ACC112 (cell line): ENCODE measurements at regions not wholly inside any gene's neighbourhood (a gene's known extent, or its start where the extent isn't known, plus 50 kb on each side); places are given as distances from the start of the nearest gene placed in this dataset.
A peak's percentile ranks its signal among the peaks of the same experiment; 100 is the strongest.

Source experiments
- H2AFZ ChIP-seq: fragments of 200-600 bp; sonication (generic); one replicate; pipeline ENCODE4 v1.6.0; 2017; ENCODE audit warnings: antibody characterized with exemption, low read length; ENCODE audit not compliant: unreplicated experiment
- H3K27ac ChIP-seq: fragments of 200-600 bp; sonication (generic); 2 replicates; pipeline ENCODE4 v1.5.1; 2014; ENCODE audit warnings: low read depth, mild to moderate bottlenecking, antibody characterized with exemption, low read length, moderate library complexity
- H3K27me3 ChIP-seq: fragments of 200-600 bp; sonication (generic); 2 replicates; pipeline ENCODE4 v1.6.1; 2014; ENCODE audit warnings: mild to moderate bottlenecking, antibody characterized with exemption, low read length, moderate library complexity, mixed read lengths; ENCODE audit not compliant: insufficient read depth
- H3K36me3 ChIP-seq: fragments of 200-600 bp; sonication (generic); 2 replicates; pipeline ENCODE4 v1.6.1; 2016; ENCODE audit warnings: mild to moderate bottlenecking, antibody characterized with exemption, low read length, moderate library complexity, mixed read lengths; ENCODE audit not compliant: insufficient read depth
- H3K4me1 ChIP-seq: fragments of 200-600 bp; sonication (generic); one replicate; pipeline ENCODE4 v1.6.1; 2016; ENCODE audit warnings: low read length, mixed read lengths; ENCODE audit not compliant: insufficient read depth, unreplicated experiment, control insufficient read depth
- H3K4me3 ChIP-seq: fragments of 200-600 bp; sonication (generic); 2 replicates; pipeline ENCODE4 v1.5.1; 2014; ENCODE audit warnings: mild to moderate bottlenecking, low read depth, low read length
- H3K79me2 ChIP-seq: fragments of 200-600 bp; sonication (generic); one replicate; pipeline ENCODE4 v1.6.0; 2016; ENCODE audit warnings: low read length; ENCODE audit not compliant: control insufficient read depth, unreplicated experiment, insufficient read depth

DNA sequence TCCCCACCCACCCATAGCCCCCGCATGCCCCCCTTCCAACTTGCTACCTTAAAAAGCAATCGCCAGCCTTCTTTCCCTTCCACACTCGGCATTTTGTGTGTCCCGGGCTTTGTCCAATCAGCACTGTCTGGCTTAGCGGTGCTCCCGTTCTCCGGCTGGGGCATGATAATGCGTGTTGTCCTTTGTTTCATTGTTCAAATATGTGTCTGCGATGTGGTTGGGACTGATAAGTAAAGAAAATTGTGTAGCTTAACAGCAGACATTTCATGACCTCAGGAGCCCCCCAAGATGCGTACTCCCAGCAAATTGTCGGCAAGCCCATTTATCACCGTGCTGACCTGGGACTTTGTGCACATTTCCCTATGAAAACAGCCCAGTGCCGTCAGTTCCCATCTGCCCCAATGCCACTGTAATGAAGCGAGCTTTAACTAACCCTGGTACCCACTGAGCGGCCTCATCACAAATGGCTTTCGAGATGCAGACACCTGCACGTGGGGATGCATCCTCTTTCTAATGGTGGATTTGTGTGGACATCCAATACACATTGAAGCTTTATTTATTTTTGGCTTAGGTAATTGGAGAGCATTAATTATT, 167.0 kb upstream of the E2F8 start:
- Histone ChIP-seq H3K4me3 (no peak overlapping the region), H3K4me1 (no peaks in the 10 kb centered on the region), H2AFZ (no peak overlapping the region), H3K27ac (no peak overlapping the region), H3K27me3 (no peaks in the 10 kb centered on the region), H3K36me3 (peaks cover 5% of the 10 kb centered on the region; the same call in 1 of the 2 replicates), H3K79me2 (peaks cover 65% of the 10 kb centered on the region)

DNA sequence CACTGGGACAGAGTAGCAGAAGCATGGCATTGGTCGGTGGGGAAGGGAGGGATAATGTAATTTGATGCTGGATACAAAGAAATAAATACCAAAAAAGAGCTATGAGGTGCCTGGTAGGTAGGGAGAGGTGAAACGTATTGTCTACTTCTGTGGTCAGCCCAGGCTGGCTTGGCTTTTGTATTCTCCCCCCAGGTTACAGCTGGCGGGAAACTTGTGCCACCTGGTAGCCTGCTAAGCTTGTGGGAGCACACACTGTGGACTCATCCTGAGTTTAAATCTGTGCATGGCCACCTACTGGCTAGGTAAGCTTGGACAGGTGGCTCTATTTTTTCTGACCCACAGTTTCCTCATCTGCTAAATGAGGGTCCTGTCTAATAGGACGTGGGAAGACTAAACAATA, 165.2 kb upstream of the E2F8 start:
- Histone ChIP-seq H3K4me3 (no peak overlapping the region), H2AFZ (no peak overlapping the region), H3K27ac (no peak overlapping the region), H3K4me1 (no peaks in the 10 kb centered on the region), H3K27me3 (no peaks in the 10 kb centered on the region), H3K36me3 (peaks cover 5% of the 10 kb centered on the region; the same call in 1 of the 2 replicates), H3K79me2 (peaks cover 80% of the 10 kb centered on the region)

- Histone ChIP-seq H3K27me3 (no peaks in the 10 kb centered on the region), H3K79me2 (peaks cover 81% of the 10 kb centered on the region), H3K27ac (no peak overlapping the region), H2AFZ (no peak overlapping the region), H3K36me3 (peaks cover 5% of the 10 kb centered on the region; the same call in 1 of the 2 replicates), H3K4me1 (peaks cover under 1% of the 10 kb centered on the region), H3K4me3 (no peak overlapping the region)
Observed at GRCh38 chr11:19404787-19405186, 164.0 kb upstream of the E2F8 start.

- Histone ChIP-seq H3K79me2 (peaks cover 75% of the 10 kb centered on the region), H3K4me1 (peaks cover 14% of the 10 kb centered on the region), H3K4me3 (no peak overlapping the region), H3K27me3 (no peaks in the 10 kb centered on the region), H3K27ac (no peak overlapping the region), H3K36me3 (no peaks in the 10 kb centered on the region; the same call in 1 of the 2 replicates), H2AFZ (no peak overlapping the region)
Observed at GRCh38 chr11:19403196-19403895, 162.6 kb upstream of the E2F8 start.

- Histone ChIP-seq H3K79me2 (peaks cover 73% of the 10 kb centered on the region), H3K27ac (no peak overlapping the region), H3K27me3 (no peaks in the 10 kb centered on the region), H3K4me3 (no peak overlapping the region), H3K36me3 (no peaks in the 10 kb centered on the region), H2AFZ (no peak overlapping the region), H3K4me1 (peaks cover 24% of the 10 kb centered on the region)
Observed at GRCh38 chr11:19400296-19400695, 159.6 kb upstream of the E2F8 start.

- H3K27ac ChIP-seq: peak overlapping the region; percentile 82
- H3K36me3 ChIP-seq: no peaks in the 10 kb centered on the region
- H3K79me2 ChIP-seq: peaks cover 76% of the 10 kb centered on the region
- H3K4me1 ChIP-seq: peaks cover 30% of the 10 kb centered on the region
- peak overlapping the region; percentile 1 for H2AFZ ChIP-seq
- no peaks in the 10 kb centered on the region for H3K27me3 ChIP-seq
- peak overlapping the region; percentile 44 for H3K4me3 ChIP-seq
Observed at GRCh38 chr11:19398772-19399527, 158.2 kb upstream of the E2F8 start.

GRCh38 chr11:19398273-19398672, 157.5 kb upstream of the E2F8 start:
- peak overlapping the region; percentile 44 for H3K4me3 ChIP-seq
- H3K79me2 ChIP-seq: peaks cover 73% of the 10 kb centered on the region
- H3K27ac ChIP-seq: peak overlapping the region; percentile 82
- no peaks in the 10 kb centered on the region for H3K27me3 ChIP-seq
- no peaks in the 10 kb centered on the region for H3K36me3 ChIP-seq
- peaks cover 36% of the 10 kb centered on the region for H3K4me1 ChIP-seq
- H2AFZ ChIP-seq: no peak overlapping the region

DNA sequence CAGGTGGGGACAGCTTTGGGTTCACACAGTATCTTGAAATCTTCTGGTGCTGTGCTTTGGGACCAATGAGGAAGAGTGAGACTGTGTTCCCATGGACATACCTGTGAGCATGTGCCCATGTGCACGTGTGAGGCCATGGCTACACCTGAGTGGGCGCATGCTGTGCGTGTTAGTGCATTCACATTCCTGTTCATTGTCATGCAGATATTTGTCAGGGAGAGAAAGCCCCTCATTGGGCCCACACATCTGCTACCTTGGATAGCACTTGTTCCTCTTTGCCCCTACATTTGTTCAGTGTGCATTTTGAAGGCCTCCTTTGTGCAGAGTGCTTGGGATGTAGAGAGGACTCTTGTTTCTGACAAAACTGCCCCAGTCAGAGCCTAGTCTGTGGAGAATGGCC, 154.3 kb upstream of the E2F8 start:
- H3K4me3 ChIP-seq: no peak overlapping the region
- peaks cover 75% of the 10 kb centered on the region for H3K79me2 ChIP-seq
- H3K4me1 ChIP-seq: peaks cover 51% of the 10 kb centered on the region
- no peak overlapping the region for H2AFZ ChIP-seq
- no peaks in the 10 kb centered on the region for H3K36me3 ChIP-seq
- H3K27me3 ChIP-seq: no peaks in the 10 kb centered on the region
- no peak overlapping the region for H3K27ac ChIP-seq

DNA sequence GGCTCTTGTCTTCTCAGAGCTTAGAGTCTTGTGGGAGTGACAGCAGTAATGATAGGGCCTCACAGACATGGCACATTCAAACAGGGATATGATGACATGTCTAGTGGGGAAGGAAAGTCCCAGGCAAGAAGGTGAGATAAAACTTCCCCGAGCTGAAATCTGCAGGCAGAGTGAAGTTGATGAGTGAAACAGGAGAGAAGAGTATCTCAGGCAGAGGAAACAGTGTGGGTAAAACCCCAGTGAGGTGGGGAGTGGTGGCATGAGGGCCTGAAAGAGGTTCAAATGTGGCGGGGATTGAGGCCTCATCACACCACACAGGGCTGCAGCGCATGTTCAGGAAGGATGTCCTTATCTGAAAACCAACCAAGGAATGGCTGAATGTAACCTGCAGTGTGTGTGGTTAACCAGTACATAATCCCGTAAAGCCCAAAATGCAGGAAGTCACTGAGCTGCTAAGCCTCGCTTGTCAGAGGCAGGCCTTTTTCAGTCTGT, 153.8 kb upstream of the E2F8 start:
- peaks cover 71% of the 10 kb centered on the region for H3K79me2 ChIP-seq
- no peaks in the 10 kb centered on the region for H3K27me3 ChIP-seq
- H3K36me3 ChIP-seq: no peaks in the 10 kb centered on the region
- peak overlapping the region; percentile 57 for H3K27ac ChIP-seq
- peaks cover 53% of the 10 kb centered on the region for H3K4me1 ChIP-seq
- no peak overlapping the region for H3K4me3 ChIP-seq
- no peak overlapping the region for H2AFZ ChIP-seq

DNA sequence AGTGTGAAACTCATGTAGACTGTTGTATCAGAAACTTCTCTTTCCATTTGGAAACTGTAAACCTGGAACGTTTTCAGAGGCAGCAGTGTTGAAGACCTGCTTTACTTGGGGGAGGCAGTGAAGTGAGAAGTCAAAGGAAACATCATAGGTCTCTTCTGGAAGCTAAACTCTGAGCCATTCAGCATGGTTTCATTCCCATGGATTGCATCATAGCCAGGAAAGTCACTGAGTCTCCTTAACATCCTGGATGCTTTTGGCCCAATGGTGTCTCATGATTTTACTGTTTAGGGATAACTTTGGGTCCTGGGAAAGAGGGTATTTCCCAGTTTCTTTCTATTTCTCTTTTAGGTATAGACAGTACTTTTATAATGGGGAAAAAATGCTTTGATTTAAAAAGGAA, 153.2 kb upstream of the E2F8 start:
- H3K79me2 ChIP-seq: peaks cover 72% of the 10 kb centered on the region
- no peak overlapping the region for H2AFZ ChIP-seq
- H3K27ac ChIP-seq: peak overlapping the region; percentile 57
- peaks cover 51% of the 10 kb centered on the region for H3K4me1 ChIP-seq
- H3K4me3 ChIP-seq: no peak overlapping the region
- no peaks in the 10 kb centered on the region for H3K27me3 ChIP-seq
- H3K36me3 ChIP-seq: no peaks in the 10 kb centered on the region; the same call in 1 of the 2 replicates
